Activated CD4-positive, alpha-beta T cell treated with anti-CD3 and anti-CD28 coated beads for 36 hours (primary cell): ENCODE measurements at regions not wholly inside any gene's neighbourhood (a gene's known extent, or its start where the extent isn't known, plus 50 kb on each side); places are given as distances from the start of the nearest gene placed in this dataset.
"Not testable (repeated sequence)": the region's sequence is repeated elsewhere in the genome, so short reads cannot be mapped to it uniquely, and the experiment has no call there.

Source experiments
- ATAC-seq: fragments of 200-7000 bp; cut with Tn5 transposase; one replicate; pipeline ENCODE4 v1.10.0; 2021; ENCODE audit warnings: mild to moderate bottlenecking, moderate library complexity
- CTCF ChIA-PET: fragments of 350-600 bp; sonication (Branson Sonifier 250); formaldehyde crosslinking; loops from one replicate; lab custom pipeline; 2021; ENCODE audit warnings: antibody characterized with exemption; lab: Charles Lee
- POLR2A ChIA-PET: fragments of 350-600 bp; sonication (Branson Sonifier 250); formaldehyde crosslinking; loops from one replicate; lab custom pipeline; 2021; ENCODE audit warnings: antibody characterized with exemption, inconsistent platforms; lab: Charles Lee
- DNase-seq: peaks from one replicate; pipeline ENCODE4 v3.0.0-alpha.2; 2020
- H3K27ac Mint-ChIP-seq: one replicate; pipeline ENCODE4 v1.8.0; 2021; ENCODE audit warnings: mixed read lengths
- H3K27me3 Mint-ChIP-seq: one replicate; pipeline ENCODE4 v1.8.0; 2021; ENCODE audit warnings: mixed read lengths
- H3K36me3 Mint-ChIP-seq: one replicate; pipeline ENCODE4 v1.8.0; 2021; ENCODE audit warnings: low read depth, mixed read lengths
- H3K4me1 Mint-ChIP-seq: one replicate; pipeline ENCODE4 v1.8.0; 2021; ENCODE audit warnings: mixed read lengths
- H3K4me3 Mint-ChIP-seq: one replicate; pipeline ENCODE4 v1.8.0; 2021; ENCODE audit warnings: mild to moderate bottlenecking, moderate library complexity, mixed read lengths
- H3K9me3 Mint-ChIP-seq: one replicate; pipeline ENCODE4 v1.8.0; 2021; ENCODE audit warnings: low read depth, mixed read lengths
- intact Hi-C, 2 experiments: fragments of 100-400 bp; cut with DNase I in 1 of 2; cut with micrococcal nuclease in 1 of 2; formaldehyde crosslinking; loops; one replicate each; pipeline versions ENCODE4 v1.14.2 to v1.15.1; 2022 to 2024; cut with DNase I, micrococcal nuclease

DNA sequence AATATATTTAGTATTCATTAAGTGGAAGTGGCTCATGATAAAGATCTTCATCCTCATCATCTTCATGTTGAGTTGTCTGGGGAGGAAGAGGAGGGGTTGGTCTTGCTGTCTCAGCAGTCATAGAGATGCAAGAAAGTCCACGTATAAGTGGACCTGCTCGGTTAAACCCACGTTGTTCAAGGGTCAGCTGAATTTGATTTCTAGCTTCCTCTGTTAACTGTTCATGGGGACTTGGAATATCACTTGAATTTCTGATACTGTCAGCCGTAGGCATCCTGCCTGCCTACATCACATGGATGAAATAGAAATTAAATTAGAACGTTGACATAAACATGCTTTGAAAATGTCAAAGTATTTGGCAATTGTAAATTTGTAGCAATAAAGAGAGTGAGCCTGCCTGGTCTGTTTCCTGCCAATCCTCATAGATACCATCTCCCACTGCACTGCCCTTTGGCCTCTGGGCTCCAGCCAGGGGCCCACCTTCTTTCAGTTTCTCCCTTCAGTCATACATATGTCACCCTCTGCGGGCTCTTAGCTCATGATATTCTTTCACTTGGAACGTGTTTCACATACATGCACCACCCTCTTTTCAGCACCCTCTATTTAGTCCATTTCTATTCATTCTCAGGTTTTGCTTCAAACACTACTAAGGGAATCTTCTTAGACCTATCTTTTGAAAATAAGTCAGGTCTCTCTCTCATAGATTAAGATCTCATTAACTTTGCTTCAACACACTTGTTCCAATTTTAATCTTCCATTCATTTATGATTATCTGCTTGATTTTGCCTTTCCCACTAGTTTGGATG is 376.3 kb downstream of the IPMK start:
- CTCF ChIA-PET = interaction anchor here (0.8 kb wide), 1 partner anchor 24 kb away, joined by 3 read pairs; no protein-coding TSS in a partner anchor
- intact Hi-C loops = no loop called here
- no peak for ATAC-seq
- no peaks in the 10 kb centered on the region for H3K27me3 Mint-ChIP-seq
- H3K27ac Mint-ChIP-seq = no peak overlapping the region
- H3K9me3 Mint-ChIP-seq = peaks cover 3% of the 10 kb centered on the region
- POLR2A ChIA-PET = no interaction called here
- no peaks in the 10 kb centered on the region for H3K36me3 Mint-ChIP-seq
- H3K4me3 Mint-ChIP-seq = no peak overlapping the region
- H3K4me1 Mint-ChIP-seq = no peaks in the 10 kb centered on the region
- no peak for DNase-seq

DNA sequence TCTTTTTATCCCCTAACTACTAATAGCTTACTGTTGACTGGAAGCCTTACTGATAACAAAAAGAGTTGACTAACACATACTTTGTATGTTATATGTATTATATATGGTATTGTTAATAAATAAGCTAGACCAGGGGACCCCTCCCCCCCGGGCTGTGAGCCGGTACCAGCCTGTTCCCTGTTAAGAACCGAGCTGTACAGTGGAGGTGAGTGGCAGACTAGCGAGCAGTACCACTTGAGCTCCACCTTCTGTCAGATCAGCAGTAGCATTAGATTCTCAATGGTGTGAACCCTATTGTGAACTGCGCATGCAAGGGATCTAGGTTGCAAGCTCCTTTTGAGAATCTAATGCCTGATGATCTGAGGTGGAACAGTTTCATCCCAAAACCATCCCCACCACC is 377.0 kb downstream of the IPMK start:
- ATAC-seq = no peak
- Mint-ChIP-seq H3K36me3 (no peaks in the 10 kb centered on the region), H3K4me3 (no peak overlapping the region), H3K9me3 (peaks cover 3% of the 10 kb centered on the region), H3K27ac (no peak overlapping the region), H3K4me1 (no peaks in the 10 kb centered on the region), H3K27me3 (no peaks in the 10 kb centered on the region)
- ChIA-PET CTCF (interaction anchor here (0.6 to 0.8 kb wide), 2 partner anchors 23 to 31 kb away, joined by 3 read pairs; no protein-coding TSS in a partner anchor), POLR2A (no interaction called here)
- intact Hi-C loops = no loop called here
- DNase-seq = no peak

DNA sequence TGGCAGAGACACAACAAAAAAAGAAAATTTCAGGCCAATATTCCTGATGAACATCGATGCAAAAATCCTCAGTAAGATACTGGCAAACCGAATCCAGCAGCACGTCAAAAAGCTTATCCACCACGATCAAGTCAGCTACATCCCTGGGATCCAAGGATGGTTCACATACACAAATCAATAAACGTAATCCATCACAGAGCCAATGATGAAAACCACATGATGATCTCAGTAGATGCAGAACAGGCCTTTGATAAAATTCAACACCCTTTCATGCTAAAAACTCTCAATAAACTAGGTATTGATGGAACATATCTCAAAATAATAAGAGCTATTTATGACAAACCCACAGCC is 382.1 kb downstream of the IPMK start:
- POLR2A ChIA-PET, intact Hi-C loops, H3K4me1 Mint-ChIP-seq, H3K27me3 Mint-ChIP-seq, DNase-seq, H3K36me3 Mint-ChIP-seq, CTCF ChIA-PET, H3K4me3 Mint-ChIP-seq, ATAC-seq, H3K9me3 Mint-ChIP-seq, H3K27ac Mint-ChIP-seq: not testable (repeated sequence)

DNA sequence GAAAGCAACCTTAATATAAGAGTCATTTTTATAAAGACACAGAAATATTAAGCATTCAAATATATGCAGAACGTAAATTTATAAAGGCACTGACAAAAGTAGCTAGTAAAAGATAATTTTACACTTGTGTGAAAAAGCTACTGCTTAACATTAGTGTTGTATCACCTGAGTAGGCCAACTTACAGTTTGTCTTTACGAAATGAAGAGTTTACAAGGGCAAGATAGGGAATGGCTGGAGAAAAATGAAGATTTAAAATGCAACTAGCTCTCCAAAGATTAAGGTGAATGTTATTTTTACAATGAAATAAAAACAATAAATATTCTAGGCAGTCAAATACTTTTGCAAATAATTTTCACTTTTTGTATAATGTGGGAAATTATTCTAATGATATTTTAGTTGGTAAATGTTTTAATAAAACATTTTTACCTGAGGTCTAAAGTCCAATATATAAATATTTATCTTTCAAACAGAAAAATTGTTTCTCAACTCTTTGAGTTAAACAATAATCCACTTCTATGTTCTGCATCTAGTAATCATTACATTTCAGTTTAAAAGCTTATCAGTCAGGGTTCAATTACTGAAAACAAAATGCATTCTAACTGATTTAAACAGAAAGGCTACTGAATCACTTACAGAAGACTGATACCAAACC is 382.6 kb downstream of the IPMK start:
- ATAC-seq (no peak), DNase-seq (no peak)
- Mint-ChIP-seq H3K36me3 (no peaks in the 10 kb centered on the region), H3K9me3 (peaks cover 3% of the 10 kb centered on the region), H3K4me3 (no peak overlapping the region), H3K27ac (no peak overlapping the region), H3K27me3 (no peaks in the 10 kb centered on the region), H3K4me1 (no peaks in the 10 kb centered on the region)
- intact Hi-C loops = no loop called here
- ChIA-PET CTCF (no interaction called here), POLR2A (no interaction called here)

DNA sequence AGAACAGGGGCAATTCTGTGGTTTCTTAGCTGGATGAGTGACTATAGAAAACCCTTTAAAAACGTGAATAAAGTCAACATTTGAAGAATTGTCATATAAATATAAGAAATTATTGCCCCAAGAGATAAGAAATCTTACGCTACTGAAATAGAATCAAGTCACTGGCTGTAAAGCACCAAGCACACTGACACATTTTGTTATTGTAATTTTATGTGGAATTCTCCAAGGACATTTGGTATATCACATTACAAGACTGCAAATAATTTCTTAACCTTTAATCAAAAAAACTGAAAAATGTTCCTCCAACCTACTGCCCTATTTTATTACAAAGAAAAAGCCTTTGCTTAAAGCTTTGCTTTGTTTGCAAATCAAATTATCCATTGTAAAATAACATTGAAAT is 383.3 kb downstream of the IPMK start:
- H3K4me3 Mint-ChIP-seq = no peak overlapping the region
- H3K27me3 Mint-ChIP-seq = no peaks in the 10 kb centered on the region
- DNase-seq (no peak), ATAC-seq (no peak)
- no peaks in the 10 kb centered on the region for H3K4me1 Mint-ChIP-seq
- H3K27ac Mint-ChIP-seq = no peak overlapping the region
- intact Hi-C loops = no loop called here
- no peaks in the 10 kb centered on the region for H3K36me3 Mint-ChIP-seq
- ChIA-PET POLR2A (no interaction called here), CTCF (no interaction called here)
- peaks cover 3% of the 10 kb centered on the region for H3K9me3 Mint-ChIP-seq

DNA sequence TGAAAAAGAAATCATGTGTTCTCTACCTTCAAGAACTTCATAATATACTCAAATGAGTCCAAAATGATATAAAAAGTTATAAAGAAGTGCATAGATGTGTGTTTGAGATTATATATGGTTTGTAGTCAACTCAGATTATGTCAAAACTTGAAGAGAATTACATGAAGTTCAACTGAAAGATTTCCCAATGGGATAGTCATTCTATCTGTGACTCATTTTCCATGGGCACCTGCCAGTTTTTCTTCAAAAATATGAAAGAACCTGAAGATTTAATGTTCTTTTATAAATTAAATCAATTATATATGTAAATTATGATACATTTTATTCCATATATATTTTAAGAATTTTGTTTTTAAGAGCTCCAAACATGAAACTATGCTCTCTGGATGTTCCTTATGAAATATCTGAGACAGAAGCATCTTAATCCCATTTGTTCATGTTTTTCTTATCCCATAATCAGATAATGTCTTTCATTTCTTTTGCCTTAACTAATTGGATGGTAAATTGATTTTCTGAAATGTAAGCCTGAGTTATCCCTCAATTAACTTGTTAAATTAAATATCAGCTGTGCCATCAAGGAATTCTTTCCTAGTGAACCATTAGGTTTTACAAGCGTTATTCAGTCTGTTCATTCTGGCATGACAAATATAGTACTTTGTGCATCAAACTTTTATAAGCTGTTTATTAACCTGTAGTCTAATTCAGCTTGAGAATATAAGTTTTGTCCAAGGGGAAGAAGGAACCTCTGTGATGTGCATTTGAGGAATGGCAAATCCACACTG is 387.1 kb downstream of the IPMK start:
- ATAC-seq (no peak), DNase-seq (no peak)
- H3K4me3 Mint-ChIP-seq = no peak overlapping the region
- intact Hi-C loops = no loop called here
- ChIA-PET CTCF (no interaction called here), POLR2A (no interaction called here)
- no peaks in the 10 kb centered on the region for H3K4me1 Mint-ChIP-seq
- H3K27ac Mint-ChIP-seq = no peak overlapping the region
- H3K36me3 Mint-ChIP-seq = no peaks in the 10 kb centered on the region
- no peaks in the 10 kb centered on the region for H3K27me3 Mint-ChIP-seq
- H3K9me3 Mint-ChIP-seq = no peaks in the 10 kb centered on the region

DNA sequence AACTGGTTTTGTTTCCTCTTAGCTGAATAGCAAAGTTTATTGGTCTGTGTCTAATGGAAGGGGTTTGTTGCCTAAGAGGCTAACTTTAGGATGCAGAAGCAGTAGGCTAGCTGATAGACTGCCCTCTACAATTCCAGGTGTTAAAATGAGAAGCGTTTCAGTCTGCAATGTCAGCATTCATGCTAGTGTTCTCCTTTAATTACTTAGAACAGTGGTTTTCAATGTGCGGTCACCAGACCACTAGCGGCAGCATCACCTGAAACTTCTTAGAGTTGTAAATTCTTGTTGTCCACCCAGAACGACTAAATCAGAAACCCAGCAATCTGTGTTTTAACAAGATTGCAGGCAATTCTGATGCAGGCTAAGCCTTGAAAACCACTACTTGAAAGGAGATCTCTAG is 392.9 kb downstream of the IPMK start:
- intact Hi-C loops = no loop called here
- Mint-ChIP-seq H3K4me1 (no peaks in the 10 kb centered on the region), H3K4me3 (no peak overlapping the region), H3K9me3 (no peaks in the 10 kb centered on the region), H3K36me3 (no peaks in the 10 kb centered on the region), H3K27me3 (no peaks in the 10 kb centered on the region), H3K27ac (no peak overlapping the region)
- ChIA-PET POLR2A (no interaction called here), CTCF (no interaction called here)
- DNase-seq (no peak), ATAC-seq (no peak)

DNA sequence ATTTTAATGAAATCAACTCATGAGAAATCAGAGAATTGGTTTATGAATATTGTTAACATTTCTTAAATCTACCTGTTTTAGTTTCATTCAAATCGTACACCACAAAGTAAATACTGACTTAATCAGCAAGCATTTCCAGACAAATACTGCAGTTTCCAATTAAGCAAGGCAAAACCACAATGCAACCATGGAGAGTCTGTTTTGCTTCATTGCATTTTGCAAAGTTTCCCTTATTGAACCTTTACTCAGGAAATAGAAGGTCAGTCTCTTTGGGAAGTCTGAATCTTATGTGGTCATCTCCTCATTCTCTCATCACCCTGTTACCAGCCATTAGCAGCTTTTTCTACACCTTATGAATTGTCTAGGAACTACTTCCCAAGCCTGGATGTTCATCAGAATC is 400.5 kb downstream of the IPMK start:
- Mint-ChIP-seq H3K4me3 (no peak overlapping the region), H3K36me3 (no peaks in the 10 kb centered on the region), H3K9me3 (no peaks in the 10 kb centered on the region), H3K27me3 (no peaks in the 10 kb centered on the region), H3K4me1 (no peaks in the 10 kb centered on the region), H3K27ac (no peak overlapping the region)
- ATAC-seq (no peak), DNase-seq (no peak)
- CTCF ChIA-PET = interaction anchor here (0.8 to 0.9 kb wide), 2 partner anchors 10 to 23 kb away, joined by 3 read pairs; no protein-coding TSS in a partner anchor
- POLR2A ChIA-PET = no interaction called here
- intact Hi-C loops = no loop called here

DNA sequence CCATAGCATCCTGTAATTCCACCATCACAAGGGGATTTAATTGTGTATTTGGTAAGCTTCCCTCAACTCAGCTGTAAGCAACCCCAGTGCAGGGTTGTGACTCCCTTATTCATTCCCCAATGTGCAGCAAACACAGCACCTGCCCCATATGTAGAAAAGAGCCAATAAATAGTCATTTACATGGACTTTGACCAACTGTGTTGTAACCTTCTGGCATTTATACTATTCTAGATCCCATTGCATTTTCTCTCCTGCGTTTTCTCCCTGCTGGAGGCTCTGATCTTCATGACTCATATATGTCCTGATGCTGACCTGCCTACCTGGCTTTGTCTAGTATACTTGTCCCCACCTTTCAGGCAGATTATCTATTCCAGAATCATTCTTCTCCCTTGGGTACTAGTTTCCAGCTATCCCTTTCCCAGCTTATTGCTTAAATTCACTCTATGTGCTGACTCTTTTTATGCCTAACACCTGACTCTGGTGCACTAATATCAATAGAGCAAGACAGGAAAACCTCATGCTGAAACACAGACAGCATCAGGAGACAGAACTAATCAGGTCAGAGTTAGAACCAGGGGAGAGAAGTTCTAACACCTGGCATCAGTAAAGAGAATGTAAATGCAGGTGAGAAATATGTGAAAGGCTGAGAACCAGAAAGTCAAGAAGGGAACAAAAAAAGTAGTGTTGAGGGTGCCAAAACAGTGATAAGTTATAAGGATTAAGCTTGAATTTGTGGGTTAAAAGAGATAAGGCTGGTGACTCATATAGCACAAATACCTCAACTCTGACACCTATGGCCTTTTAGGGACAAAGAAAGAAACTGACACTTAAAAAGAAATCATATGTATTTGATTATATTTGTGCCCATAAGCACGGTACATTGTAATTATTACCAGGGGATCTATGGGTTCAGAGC is 402.7 kb downstream of the IPMK start:
- Mint-ChIP-seq H3K27me3 (no peaks in the 10 kb centered on the region), H3K36me3 (no peaks in the 10 kb centered on the region), H3K9me3 (no peaks in the 10 kb centered on the region), H3K27ac (no peak overlapping the region), H3K4me1 (no peaks in the 10 kb centered on the region), H3K4me3 (no peak overlapping the region)
- CTCF ChIA-PET = no interaction called here
- POLR2A ChIA-PET = no interaction called here
- ATAC-seq (no peak), DNase-seq (no peak)
- intact Hi-C loops = loop anchor here in 1 of 2 experiments (2.0 kb wide), 1 partner anchor 32 kb away; no protein-coding TSS in a partner anchor

DNA sequence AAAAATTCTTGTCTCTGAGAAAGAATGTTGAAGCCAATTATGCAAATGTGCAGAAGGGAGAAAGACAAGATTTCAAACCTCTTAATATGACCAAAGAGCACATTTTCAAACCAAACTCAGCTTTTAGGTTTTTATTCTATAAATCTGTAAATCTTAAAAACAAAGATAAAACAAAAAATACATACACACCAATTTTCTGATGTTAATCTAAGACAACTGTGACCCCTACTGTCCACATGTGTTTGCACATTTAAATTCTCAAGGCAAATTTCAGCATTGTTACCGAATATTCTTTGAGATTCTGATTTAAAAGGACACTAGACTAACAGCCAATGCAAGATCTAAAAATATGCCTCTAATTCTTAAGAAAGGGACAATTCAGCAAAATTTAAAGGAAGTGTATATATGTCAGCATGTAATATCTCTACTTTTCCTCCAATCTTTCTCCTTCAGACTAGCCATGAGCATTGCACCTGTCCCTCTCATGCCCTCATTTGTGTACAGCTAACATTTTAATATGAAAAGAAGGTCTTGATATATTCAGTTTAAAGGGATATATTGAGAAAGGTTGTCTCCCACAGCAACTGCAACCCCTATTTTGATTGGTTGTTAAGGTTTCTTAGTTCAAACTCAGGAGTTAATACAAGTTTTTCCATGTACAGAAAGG is 417.9 kb downstream of the IPMK start:
- Mint-ChIP-seq H3K36me3 (no peaks in the 10 kb centered on the region), H3K9me3 (no peaks in the 10 kb centered on the region), H3K4me1 (no peaks in the 10 kb centered on the region), H3K27ac (no peak overlapping the region), H3K27me3 (no peaks in the 10 kb centered on the region), H3K4me3 (no peak overlapping the region)
- DNase-seq = no peak
- POLR2A ChIA-PET = no interaction called here
- CTCF ChIA-PET = no interaction called here
- ATAC-seq = no peak
- intact Hi-C loops = no loop called here
